Retinal pigment epithelial cell (primary cell): ENCODE measurements at regions not wholly inside any gene's neighbourhood (a gene's known extent, or its start where the extent isn't known, plus 50 kb on each side); places are given as distances from the start of the nearest gene placed in this dataset.

Experiments used
- DNase-seq: peaks from one replicate; pipeline ENCODE4 v3.0.0-alpha.2; 2010; ENCODE audit warnings: low read depth
- H3K4me3 ChIP-seq: 2 replicates; pipeline ENCODE4 v1.5.1; 2011; ENCODE audit warnings: mild to moderate bottlenecking, low read length, control low read depth, moderate library complexity
- CTCF ChIP-seq: conservative IDR thresholded peaks from 2 replicates; pipeline ENCODE4 v1.5.1; 2011; ENCODE audit warnings: low read depth, low read length, control low read depth, inconsistent platforms

GRCh38 chr7:83306502-83306901, 143.8 kb upstream of the PCLO start:
- peak; percentile 7 for DNase-seq
- no peak for TF ChIP-seq CTCF
- H3K4me3 ChIP-seq: no peak overlapping the region

- DNase-seq: no peak
- TF ChIP-seq CTCF: no peak
- no peak overlapping the region for H3K4me3 ChIP-seq
Observed at GRCh38 chr7:83305027-83305426, 142.3 kb upstream of the PCLO start.

- no peak overlapping the region for H3K4me3 ChIP-seq
- no peak for TF ChIP-seq CTCF
- no peak for DNase-seq
Observed at GRCh38 chr7:83301416-83301815, 138.7 kb upstream of the PCLO start.

- TF ChIP-seq CTCF: no peak
- DNase-seq: no peak
- no peak overlapping the region for H3K4me3 ChIP-seq
Observed at GRCh38 chr7:83290211-83290610, 127.5 kb upstream of the PCLO start.

- no peak for DNase-seq
Observed at GRCh38 chr7:83289419-83289993, 126.8 kb upstream of the PCLO start.

GRCh38 chr7:83280671-83281070, 118.0 kb upstream of the PCLO start:
- no peak overlapping the region for H3K4me3 ChIP-seq
- TF ChIP-seq CTCF: no peak
- DNase-seq: no peak

More at GRCh38 chr7:83289419-83289993, 126.8 kb upstream of the PCLO start:
- H3K4me3 ChIP-seq: no peak overlapping the region
- TF ChIP-seq CTCF: no peak

GRCh38 chr7:83276250-83276649, 113.6 kb upstream of the PCLO start:
- TF ChIP-seq CTCF: no peak
- no peak for DNase-seq
- H3K4me3 ChIP-seq: no peak overlapping the region
